ENCODE measurements at regions not wholly inside any gene's neighbourhood (a gene's known extent, or its start where the extent isn't known, plus 50 kb on each side); places are given as distances from the start of the nearest gene placed in this dataset.

DNA sequence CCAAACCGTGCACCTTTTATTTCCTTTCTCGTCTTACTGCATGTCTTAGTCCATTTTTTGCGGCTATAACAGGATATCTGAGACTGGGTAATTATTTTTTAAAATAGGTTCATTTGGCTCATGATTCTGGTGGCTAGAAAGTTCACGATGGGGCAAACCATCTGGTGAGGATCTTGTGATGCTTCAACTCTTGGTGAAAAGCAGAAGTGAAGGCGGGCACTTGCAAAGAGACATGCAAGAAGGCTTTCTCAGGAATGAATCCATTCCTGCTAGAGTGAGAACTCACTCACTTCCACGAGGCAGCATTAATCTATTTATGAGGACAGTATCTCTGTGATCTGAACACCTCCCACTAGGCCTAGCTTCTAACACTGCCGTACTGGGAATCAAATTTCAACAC, 327.1 kb upstream of the RBMS1 start:
- TF ChIP-seq ZNF70 (CRISPR knock-in tag; IDR thresholded peaks at IDR 0.05) = no peak
- no peak for TF ChIP-seq RARB (CRISPR knock-in tag; IDR thresholded peaks at IDR 0.05)
- no peak for TF ChIP-seq TCF4 (CRISPR knock-in tag; IDR thresholded peaks at IDR 0.05; ENCODE audit: borderline replicate concordance)
- TF ChIP-seq PPARA (CRISPR knock-in tag; IDR thresholded peaks at IDR 0.05; ENCODE audit: borderline replicate concordance) = no peak
- TF ChIP-seq ZFP30 (CRISPR knock-in tag; IDR thresholded peaks at IDR 0.05) = no peak
- TF ChIP-seq, protein P1, sequence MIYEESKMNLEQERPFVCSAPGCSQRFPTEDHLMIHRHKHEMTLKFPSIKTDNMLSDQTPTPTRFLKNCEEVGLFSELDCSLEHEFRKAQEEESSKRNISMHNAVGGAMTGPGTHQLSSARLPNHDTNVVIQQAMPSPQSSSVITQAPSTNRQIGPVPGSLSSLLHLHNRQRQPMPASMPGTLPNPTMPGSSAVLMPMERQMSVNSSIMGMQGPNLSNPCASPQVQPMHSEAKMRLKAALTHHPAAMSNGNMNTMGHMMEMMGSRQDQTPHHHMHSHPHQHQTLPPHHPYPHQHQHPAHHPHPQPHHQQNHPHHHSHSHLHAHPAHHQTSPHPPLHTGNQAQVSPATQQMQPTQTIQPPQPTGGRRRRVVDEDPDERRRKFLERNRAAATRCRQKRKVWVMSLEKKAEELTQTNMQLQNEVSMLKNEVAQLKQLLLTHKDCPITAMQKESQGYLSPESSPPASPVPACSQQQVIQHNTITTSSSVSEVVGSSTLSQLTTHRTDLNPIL (CRISPR knock-in tag; IDR thresholded peaks at IDR 0.05; ENCODE audit: low read depth) = no peak
- no peak for TF ChIP-seq ZFP3 (CRISPR knock-in tag; IDR thresholded peaks at IDR 0.05)
- TF ChIP-seq ZNF565 (CRISPR knock-in tag; conservative IDR thresholded peaks at IDR 0.05; ENCODE audit: low read depth) = no peak
- no peak for TF ChIP-seq TOX (CRISPR knock-in tag; IDR thresholded peaks at IDR 0.05; ENCODE audit: borderline replicate concordance)
- TF ChIP-seq, protein P2, sequence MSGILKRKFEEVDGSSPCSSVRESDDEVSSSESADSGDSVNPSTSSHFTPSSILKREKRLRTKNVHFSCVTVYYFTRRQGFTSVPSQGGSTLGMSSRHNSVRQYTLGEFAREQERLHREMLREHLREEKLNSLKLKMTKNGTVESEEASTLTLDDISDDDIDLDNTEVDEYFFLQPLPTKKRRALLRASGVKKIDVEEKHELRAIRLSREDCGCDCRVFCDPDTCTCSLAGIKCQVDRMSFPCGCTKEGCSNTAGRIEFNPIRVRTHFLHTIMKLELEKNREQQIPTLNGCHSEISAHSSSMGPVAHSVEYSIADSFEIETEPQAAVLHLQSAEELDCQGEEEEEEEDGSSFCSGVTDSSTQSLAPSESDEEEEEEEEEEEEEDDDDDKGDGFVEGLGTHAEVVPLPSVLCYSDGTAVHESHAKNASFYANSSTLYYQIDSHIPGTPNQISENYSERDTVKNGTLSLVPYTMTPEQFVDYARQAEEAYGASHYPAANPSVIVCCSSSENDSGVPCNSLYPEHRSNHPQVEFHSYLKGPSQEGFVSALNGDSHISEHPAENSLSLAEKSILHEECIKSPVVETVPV (CRISPR knock-in tag; IDR thresholded peaks at IDR 0.05) = no peak
- TF ChIP-seq, protein P3, sequence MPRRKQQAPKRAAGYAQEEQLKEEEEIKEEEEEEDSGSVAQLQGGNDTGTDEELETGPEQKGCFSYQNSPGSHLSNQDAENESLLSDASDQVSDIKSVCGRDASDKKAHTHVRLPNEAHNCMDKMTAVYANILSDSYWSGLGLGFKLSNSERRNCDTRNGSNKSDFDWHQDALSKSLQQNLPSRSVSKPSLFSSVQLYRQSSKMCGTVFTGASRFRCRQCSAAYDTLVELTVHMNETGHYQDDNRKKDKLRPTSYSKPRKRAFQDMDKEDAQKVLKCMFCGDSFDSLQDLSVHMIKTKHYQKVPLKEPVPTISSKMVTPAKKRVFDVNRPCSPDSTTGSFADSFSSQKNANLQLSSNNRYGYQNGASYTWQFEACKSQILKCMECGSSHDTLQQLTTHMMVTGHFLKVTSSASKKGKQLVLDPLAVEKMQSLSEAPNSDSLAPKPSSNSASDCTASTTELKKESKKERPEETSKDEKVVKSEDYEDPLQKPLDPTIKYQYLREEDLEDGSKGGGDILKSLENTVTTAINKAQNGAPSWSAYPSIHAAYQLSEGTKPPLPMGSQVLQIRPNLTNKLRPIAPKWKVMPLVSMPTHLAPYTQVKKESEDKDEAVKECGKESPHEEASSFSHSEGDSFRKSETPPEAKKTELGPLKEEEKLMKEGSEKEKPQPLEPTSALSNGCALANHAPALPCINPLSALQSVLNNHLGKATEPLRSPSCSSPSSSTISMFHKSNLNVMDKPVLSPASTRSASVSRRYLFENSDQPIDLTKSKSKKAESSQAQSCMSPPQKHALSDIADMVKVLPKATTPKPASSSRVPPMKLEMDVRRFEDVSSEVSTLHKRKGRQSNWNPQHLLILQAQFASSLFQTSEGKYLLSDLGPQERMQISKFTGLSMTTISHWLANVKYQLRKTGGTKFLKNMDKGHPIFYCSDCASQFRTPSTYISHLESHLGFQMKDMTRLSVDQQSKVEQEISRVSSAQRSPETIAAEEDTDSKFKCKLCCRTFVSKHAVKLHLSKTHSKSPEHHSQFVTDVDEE (CRISPR knock-in tag; IDR thresholded peaks at IDR 0.05) = no peak
- TF ChIP-seq POU6F1 (CRISPR knock-in tag; IDR thresholded peaks at IDR 0.05; ENCODE audit: borderline replicate concordance, low read depth) = no peak
- no peak for TF ChIP-seq ZC3H10 (CRISPR knock-in tag; IDR thresholded peaks at IDR 0.05)
- no peak for TF ChIP-seq OSR1 (CRISPR knock-in tag; IDR thresholded peaks at IDR 0.05)
- no peak for TF ChIP-seq ZNF8 (CRISPR knock-in tag; IDR thresholded peaks at IDR 0.05)
- TF ChIP-seq ESRRG (CRISPR knock-in tag; IDR thresholded peaks at IDR 0.05) = no peak
- TF ChIP-seq ISL1 (CRISPR knock-in tag; IDR thresholded peaks at IDR 0.05) = no peak
- TF ChIP-seq PATZ1 (CRISPR knock-in tag; IDR thresholded peaks at IDR 0.05; ENCODE audit: borderline replicate concordance) = no peak
- no peak for ATAC-seq

GRCh38 chr2:160822006-160822405, 328.4 kb upstream of the RBMS1 start:
- ATAC-seq = no peak
- TF ChIP-seq ZNF70 (CRISPR knock-in tag; IDR thresholded peaks at IDR 0.05) = no peak

DNA sequence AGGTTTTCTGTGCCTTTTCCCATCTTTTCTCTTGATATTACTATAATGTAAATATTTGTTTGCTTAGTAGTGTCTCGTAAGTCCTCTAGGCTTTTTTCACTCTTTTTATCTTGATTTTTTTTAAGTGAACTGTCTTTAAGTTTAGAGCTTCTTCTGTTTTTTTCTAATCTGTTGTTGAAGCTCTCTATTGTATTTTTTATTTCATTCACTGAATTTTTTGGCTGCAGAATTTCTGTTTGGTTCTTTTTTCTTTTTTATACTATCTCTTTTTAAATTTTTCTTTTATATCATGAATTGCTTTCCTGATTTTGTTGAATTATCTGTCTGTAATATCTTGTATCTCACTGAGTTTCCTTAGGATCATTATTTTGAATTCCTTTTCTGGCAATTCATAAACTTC, 331.8 kb upstream of the RBMS1 start:
- peak; percentile 30; the same call in 1 of the 2 replicates for TF ChIP-seq ZFP30 (CRISPR knock-in tag; IDR thresholded peaks at IDR 0.05)
- no peak for TF ChIP-seq ZFP3 (CRISPR knock-in tag; IDR thresholded peaks at IDR 0.05)

GRCh38 chr2:160826496-160826895, 332.9 kb upstream of the RBMS1 start:
- TF ChIP-seq POU6F1 (CRISPR knock-in tag; IDR thresholded peaks at IDR 0.05; ENCODE audit: borderline replicate concordance, low read depth) = no peak
- TF ChIP-seq, protein P2 (CRISPR knock-in tag; IDR thresholded peaks at IDR 0.05) = no peak
- no peak for TF ChIP-seq OSR1 (CRISPR knock-in tag; IDR thresholded peaks at IDR 0.05)
- no peak for TF ChIP-seq RARB (CRISPR knock-in tag; IDR thresholded peaks at IDR 0.05)
- no peak for TF ChIP-seq ZNF70 (CRISPR knock-in tag; IDR thresholded peaks at IDR 0.05)
- no peak for TF ChIP-seq PPARA (CRISPR knock-in tag; IDR thresholded peaks at IDR 0.05; ENCODE audit: borderline replicate concordance)
- no peak for TF ChIP-seq TOX (CRISPR knock-in tag; IDR thresholded peaks at IDR 0.05; ENCODE audit: borderline replicate concordance)
- TF ChIP-seq ZC3H10 (CRISPR knock-in tag; IDR thresholded peaks at IDR 0.05) = no peak
- TF ChIP-seq ZFP3 (CRISPR knock-in tag; IDR thresholded peaks at IDR 0.05) = no peak
- TF ChIP-seq, protein P1 (CRISPR knock-in tag; IDR thresholded peaks at IDR 0.05; ENCODE audit: low read depth) = no peak
- no peak for ATAC-seq

More for the DNA sequence above, 331.8 kb upstream of the RBMS1 start:
- ATAC-seq = no peak

Data from SK-N-SH treated with all-trans-retinoic acid at 6 μM for 48 hours (cell line).